Activated CD4-positive, alpha-beta T cell treated with anti-CD3 and anti-CD28 coated beads, Interleukin-2, amount 50 U/mL, for 24 hours (primary cell): ENCODE measurements at regions not wholly inside any gene's neighbourhood (a gene's known extent, or its start where the extent isn't known, plus 50 kb on each side); places are given as distances from the start of the nearest gene placed in this dataset.
"Not testable (repeated sequence)": the region's sequence is repeated elsewhere in the genome, so short reads cannot be mapped to it uniquely, and the experiment has no call there.

ENCODE experiments used
- DNase-seq, 2 donors: peaks; one replicate each; pipeline ENCODE4 v3.0.0-alpha.2; 2020; ENCODE audit warnings: low read depth in 1 of 2, low spot score in 1 of 2

GRCh38 chr1:87980494-87980893 is 651.8 kb downstream of the LMO4 start:
- no peak for DNase-seq

GRCh38 chr1:87981386-87981785 is 652.7 kb downstream of the LMO4 start:
- DNase-seq: no peak

- DNase-seq: no peak
Measured at GRCh38 chr1:87981810-87982209, 653.1 kb downstream of the LMO4 start.

- no peak for DNase-seq
Measured at GRCh38 chr1:87983841-87984240, 655.2 kb downstream of the LMO4 start.

GRCh38 chr1:87985071-87985470 is 656.4 kb downstream of the LMO4 start:
- DNase-seq: no peak

- no peak for DNase-seq
Measured at GRCh38 chr1:87986130-87986866, 657.6 kb downstream of the LMO4 start.

GRCh38 chr1:87989346-87989745 is 660.7 kb downstream of the LMO4 start:
- no peak for DNase-seq

- DNase-seq: not testable (repeated sequence)
Measured at GRCh38 chr1:87992536-87992935, 663.9 kb downstream of the LMO4 start.

GRCh38 chr1:87993051-87993450 is 664.4 kb downstream of the LMO4 start:
- no peak for DNase-seq

GRCh38 chr1:87999852-88000251 is 671.2 kb downstream of the LMO4 start:
- DNase-seq: no peak

GRCh38 chr1:88001460-88001859 is 672.8 kb downstream of the LMO4 start:
- DNase-seq: no peak

GRCh38 chr1:88003255-88003654 is 674.6 kb downstream of the LMO4 start:
- no peak for DNase-seq

- no peak for DNase-seq
Measured at GRCh38 chr1:88009916-88010315, 674.2 kb upstream of the PKN2 start.

- DNase-seq: no peak
Measured at GRCh38 chr1:88013485-88013884, 670.6 kb upstream of the PKN2 start.

- DNase-seq: no peak
Measured at GRCh38 chr1:88014131-88014530, 669.9 kb upstream of the PKN2 start.

- DNase-seq: no peak
Measured at GRCh38 chr1:88016947-88017346, 667.1 kb upstream of the PKN2 start.

GRCh38 chr1:88021529-88021928 is 662.5 kb upstream of the PKN2 start:
- no peak for DNase-seq

- DNase-seq: no peak
Measured at GRCh38 chr1:88022516-88022915, 661.6 kb upstream of the PKN2 start.

- DNase-seq: no peak
Measured at GRCh38 chr1:88029142-88029541, 654.9 kb upstream of the PKN2 start.

GRCh38 chr1:88029899-88030298 is 654.2 kb upstream of the PKN2 start:
- no peak for DNase-seq

GRCh38 chr1:88035578-88035977 is 648.5 kb upstream of the PKN2 start:
- no peak for DNase-seq

- DNase-seq: no peak
Measured at GRCh38 chr1:88036345-88037014, 647.6 kb upstream of the PKN2 start.

- no peak for DNase-seq
Measured at GRCh38 chr1:88039240-88039639, 644.8 kb upstream of the PKN2 start.
